ENCODE measurements at regions not wholly inside any gene's neighbourhood (a gene's known extent, or its start where the extent isn't known, plus 50 kb on each side); places are given as distances from the start of the nearest gene placed in this dataset.

GRCh38 chr2:65775839-65776238, 343.4 kb upstream of the SPRED2 start:
- no peak overlapping the region for H3K27ac ChIP-seq
- H3K36me3 ChIP-seq = no peaks in the 10 kb centered on the region
- 82% methylated on average over 2 of the region's 2 CpGs for WGBS
- no peak for DNase-seq (ENCODE audit: low spot score in 2 of 2)
- TF ChIP-seq POLR2A (IDR thresholded peaks at IDR 0.05) = no peak
- H3K4me1 ChIP-seq = no peaks in the 10 kb centered on the region
- no peaks in the 10 kb centered on the region for H3K9me3 ChIP-seq
- no peaks in the 10 kb centered on the region for H3K27me3 ChIP-seq
- no peak overlapping the region for H3K4me3 ChIP-seq

DNA sequence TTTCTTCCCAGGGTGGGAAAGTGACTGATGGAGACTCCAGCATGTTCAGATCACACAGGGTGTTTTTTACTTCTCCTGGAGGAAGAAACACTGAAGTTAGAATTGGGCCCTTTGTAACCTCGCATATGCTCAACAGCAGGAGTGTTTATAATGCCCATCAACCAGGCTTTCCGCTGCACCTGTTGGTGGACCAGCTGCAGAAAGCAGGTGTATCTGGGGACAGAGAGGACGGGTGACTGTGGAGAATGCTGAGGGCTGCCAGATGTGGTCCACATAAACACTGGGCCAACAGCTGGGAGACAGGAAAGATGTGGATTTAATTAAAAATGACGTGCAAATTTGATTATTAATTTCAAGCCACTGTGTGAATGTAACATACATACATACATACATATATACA, 335.5 kb upstream of the SPRED2 start:
- no peak for DNase-seq (ENCODE audit: low spot score in 2 of 2)
- 84% methylated on average over 4 of the region's 4 CpGs for WGBS

DNA sequence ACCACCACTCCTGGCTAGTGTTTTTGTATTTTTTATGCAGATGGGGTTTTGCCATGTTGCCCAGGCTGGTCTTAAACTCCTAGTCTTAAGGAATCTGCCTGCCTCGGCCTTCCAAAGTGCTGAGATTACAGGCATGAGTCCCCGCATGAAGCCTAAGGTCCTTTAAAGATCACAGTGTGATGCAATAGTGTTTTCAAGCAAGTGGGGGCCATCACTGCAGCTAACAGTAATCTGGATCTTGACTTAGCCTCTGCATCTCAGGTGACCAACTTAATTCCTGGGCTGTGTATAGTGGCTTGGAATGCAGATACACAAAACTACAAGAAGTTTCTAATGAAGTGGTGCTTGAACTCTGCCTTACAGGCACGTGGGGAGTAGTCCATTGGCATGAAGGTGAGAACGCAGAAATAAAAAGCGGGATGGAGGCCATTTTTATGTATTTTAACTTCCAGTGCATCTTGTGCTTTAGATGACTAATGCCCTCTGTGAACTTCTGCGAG, 334.4 kb upstream of the SPRED2 start:
- Histone ChIP-seq H3K4me1 (no peaks in the 10 kb centered on the region), H3K27ac (no peak overlapping the region), H3K9me3 (no peaks in the 10 kb centered on the region), H3K36me3 (no peaks in the 10 kb centered on the region), H3K4me3 (no peak overlapping the region), H3K27me3 (no peaks in the 10 kb centered on the region)
- 88% methylated on average over 6 of the region's 6 CpGs for WGBS
- DNase-seq (ENCODE audit: low spot score in 2 of 2) = no peak
- TF ChIP-seq POLR2A (IDR thresholded peaks at IDR 0.05) = no peak
- TF ChIP-seq POLR2AphosphoS5 (IDR thresholded peaks at IDR 0.05) = no peak
- no peak for TF ChIP-seq EP300 (IDR thresholded peaks at IDR 0.05)
- TF ChIP-seq, protein P1, sequence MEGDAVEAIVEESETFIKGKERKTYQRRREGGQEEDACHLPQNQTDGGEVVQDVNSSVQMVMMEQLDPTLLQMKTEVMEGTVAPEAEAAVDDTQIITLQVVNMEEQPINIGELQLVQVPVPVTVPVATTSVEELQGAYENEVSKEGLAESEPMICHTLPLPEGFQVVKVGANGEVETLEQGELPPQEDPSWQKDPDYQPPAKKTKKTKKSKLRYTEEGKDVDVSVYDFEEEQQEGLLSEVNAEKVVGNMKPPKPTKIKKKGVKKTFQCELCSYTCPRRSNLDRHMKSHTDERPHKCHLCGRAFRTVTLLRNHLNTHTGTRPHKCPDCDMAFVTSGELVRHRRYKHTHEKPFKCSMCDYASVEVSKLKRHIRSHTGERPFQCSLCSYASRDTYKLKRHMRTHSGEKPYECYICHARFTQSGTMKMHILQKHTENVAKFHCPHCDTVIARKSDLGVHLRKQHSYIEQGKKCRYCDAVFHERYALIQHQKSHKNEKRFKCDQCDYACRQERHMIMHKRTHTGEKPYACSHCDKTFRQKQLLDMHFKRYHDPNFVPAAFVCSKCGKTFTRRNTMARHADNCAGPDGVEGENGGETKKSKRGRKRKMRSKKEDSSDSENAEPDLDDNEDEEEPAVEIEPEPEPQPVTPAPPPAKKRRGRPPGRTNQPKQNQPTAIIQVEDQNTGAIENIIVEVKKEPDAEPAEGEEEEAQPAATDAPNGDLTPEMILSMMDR (IDR thresholded peaks at IDR 0.05) = no peak

More for the DNA sequence above, 335.5 kb upstream of the SPRED2 start:
- TF ChIP-seq, protein P1 (IDR thresholded peaks at IDR 0.05) = no peak
- TF ChIP-seq EP300 (IDR thresholded peaks at IDR 0.05) = no peak
- TF ChIP-seq POLR2A (IDR thresholded peaks at IDR 0.05) = no peak
- no peak for TF ChIP-seq POLR2AphosphoS5 (IDR thresholded peaks at IDR 0.05)
- no peaks in the 10 kb centered on the region for H3K9me3 ChIP-seq
- H3K4me1 ChIP-seq = no peaks in the 10 kb centered on the region
- no peak overlapping the region for H3K27ac ChIP-seq
- H3K36me3 ChIP-seq = no peaks in the 10 kb centered on the region
- no peak overlapping the region for H3K4me3 ChIP-seq
- no peaks in the 10 kb centered on the region for H3K27me3 ChIP-seq

DNA sequence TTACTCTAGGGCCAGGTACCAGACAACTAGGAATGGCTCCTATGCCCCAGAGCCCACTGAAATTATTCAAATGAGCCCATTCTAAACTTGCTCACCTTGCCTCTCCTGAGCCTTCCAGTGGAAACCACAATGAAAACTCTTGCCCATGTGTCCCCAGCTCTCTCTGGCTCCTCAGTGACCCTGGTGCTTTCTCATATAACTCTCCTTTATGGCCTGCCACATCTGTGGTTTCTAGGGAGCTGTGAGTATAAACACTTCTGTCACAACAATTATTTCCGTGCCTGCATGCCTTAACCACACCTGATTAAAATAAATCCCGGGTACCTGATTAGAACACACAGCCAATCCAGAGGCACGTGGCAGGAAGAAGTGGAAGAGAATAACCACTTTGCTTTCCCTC, 333.0 kb upstream of the SPRED2 start:
- DNase-seq (ENCODE audit: low spot score in 2 of 2) = no peak
- WGBS = 71% methylated on average over 3 of the region's 3 CpGs
- Histone ChIP-seq H3K4me1 (no peaks in the 10 kb centered on the region), H3K4me3 (no peak overlapping the region), H3K27ac (no peak overlapping the region), H3K36me3 (no peaks in the 10 kb centered on the region), H3K27me3 (no peaks in the 10 kb centered on the region), H3K9me3 (no peaks in the 10 kb centered on the region)
- TF ChIP-seq EP300 (IDR thresholded peaks at IDR 0.05) = no peak
- no peak for TF ChIP-seq POLR2AphosphoS5 (IDR thresholded peaks at IDR 0.05)
- no peak for TF ChIP-seq POLR2A (IDR thresholded peaks at IDR 0.05)
- TF ChIP-seq, protein P1 (IDR thresholded peaks at IDR 0.05) = no peak

GRCh38 chr2:65762068-65762467, 329.7 kb upstream of the SPRED2 start:
- DNase-seq (ENCODE audit: low spot score in 2 of 2) = no peak
- Histone ChIP-seq H3K27me3 (no peaks in the 10 kb centered on the region), H3K4me1 (no peaks in the 10 kb centered on the region), H3K36me3 (no peaks in the 10 kb centered on the region), H3K4me3 (no peak overlapping the region), H3K27ac (no peak overlapping the region), H3K9me3 (no peaks in the 10 kb centered on the region)
- TF ChIP-seq, protein P1 (IDR thresholded peaks at IDR 0.05) = no peak
- TF ChIP-seq POLR2AphosphoS5 (IDR thresholded peaks at IDR 0.05) (no peak), EP300 (IDR thresholded peaks at IDR 0.05) (no peak), POLR2A (IDR thresholded peaks at IDR 0.05) (no peak)
- 83% methylated on average over 3 of the region's 3 CpGs for WGBS

DNA sequence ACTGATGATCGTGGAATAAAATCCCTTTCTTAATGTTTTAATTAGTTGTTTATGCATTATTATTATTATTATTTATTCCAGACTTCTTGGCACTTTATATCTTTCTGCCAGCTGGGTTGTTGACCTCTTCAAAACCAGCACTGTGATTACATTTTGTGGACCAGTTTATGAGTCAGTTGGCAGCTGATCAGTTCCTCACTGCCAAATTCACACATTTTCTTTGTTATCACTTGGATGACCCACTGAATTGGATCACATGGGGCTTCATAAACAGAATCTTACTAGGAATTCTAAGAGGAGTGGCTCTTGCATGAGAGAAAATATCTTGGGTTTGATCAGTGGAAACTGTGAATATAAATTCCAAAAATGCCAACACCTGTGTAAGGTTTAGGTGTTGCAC, 321.8 kb upstream of the SPRED2 start:
- Histone ChIP-seq H3K4me3 (no peak overlapping the region), H3K27ac (no peak overlapping the region), H3K27me3 (no peaks in the 10 kb centered on the region), H3K9me3 (no peaks in the 10 kb centered on the region), H3K36me3 (no peaks in the 10 kb centered on the region), H3K4me1 (no peaks in the 10 kb centered on the region)
- DNase-seq (ENCODE audit: low spot score in 2 of 2) = no peak
- no peak for TF ChIP-seq POLR2A (IDR thresholded peaks at IDR 0.05)
- TF ChIP-seq EP300 (IDR thresholded peaks at IDR 0.05) = no peak
- no peak for TF ChIP-seq POLR2AphosphoS5 (IDR thresholded peaks at IDR 0.05)
- TF ChIP-seq, protein P1 (IDR thresholded peaks at IDR 0.05) = no peak
- WGBS = 71% methylated on average over 1 of the region's 1 CpG

All from suprapubic skin (tissue), 4 donors.